GM18502 (cell line): ENCODE measurements at regions not wholly inside any gene's neighbourhood (a gene's known extent, or its start where the extent isn't known, plus 50 kb on each side); places are given as distances from the start of the nearest gene placed in this dataset.
"Not testable (repeated sequence)": the region's sequence is repeated elsewhere in the genome, so short reads cannot be mapped to it uniquely, and the experiment has no call there.

Source experiments
- ATAC-seq: cut with Tn5 transposase; IDR thresholded peaks from one replicate; pipeline ENCODE4 v1.9.1; 2021; ENCODE audit warnings: mild to moderate bottlenecking; ENCODE audit not compliant: unreplicated experiment, poor library complexity

- ATAC-seq = peak; percentile 98
Observed at GRCh38 chr13:38415233-38415632, 65.6 kb downstream of the UFM1 start.

GRCh38 chr13:38417241-38417640, 67.6 kb downstream of the UFM1 start:
- ATAC-seq = no peak

DNA sequence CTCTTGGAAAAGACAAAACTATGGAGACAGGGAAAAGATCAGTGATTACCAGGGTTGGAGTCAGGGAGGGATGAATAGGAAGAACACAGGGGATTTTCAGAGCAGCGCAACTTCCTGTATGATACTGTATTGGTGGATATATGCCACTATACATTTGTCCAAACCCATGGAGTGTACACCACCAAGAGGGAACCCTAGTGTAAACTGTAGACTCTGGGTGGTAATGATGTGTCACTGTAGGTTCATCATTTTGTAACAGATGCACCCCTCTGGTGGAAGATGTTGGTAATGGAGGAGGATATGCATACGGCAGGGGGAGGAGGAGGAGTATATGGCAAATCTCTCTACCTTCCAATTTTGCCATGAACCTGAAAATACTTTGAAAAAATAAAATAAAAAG, 68.1 kb downstream of the UFM1 start:
- ATAC-seq = peak; percentile 59

GRCh38 chr13:38418286-38418685, 68.6 kb downstream of the UFM1 start:
- ATAC-seq = no peak

GRCh38 chr13:38419312-38419873, 69.7 kb downstream of the UFM1 start:
- no peak for ATAC-seq

DNA sequence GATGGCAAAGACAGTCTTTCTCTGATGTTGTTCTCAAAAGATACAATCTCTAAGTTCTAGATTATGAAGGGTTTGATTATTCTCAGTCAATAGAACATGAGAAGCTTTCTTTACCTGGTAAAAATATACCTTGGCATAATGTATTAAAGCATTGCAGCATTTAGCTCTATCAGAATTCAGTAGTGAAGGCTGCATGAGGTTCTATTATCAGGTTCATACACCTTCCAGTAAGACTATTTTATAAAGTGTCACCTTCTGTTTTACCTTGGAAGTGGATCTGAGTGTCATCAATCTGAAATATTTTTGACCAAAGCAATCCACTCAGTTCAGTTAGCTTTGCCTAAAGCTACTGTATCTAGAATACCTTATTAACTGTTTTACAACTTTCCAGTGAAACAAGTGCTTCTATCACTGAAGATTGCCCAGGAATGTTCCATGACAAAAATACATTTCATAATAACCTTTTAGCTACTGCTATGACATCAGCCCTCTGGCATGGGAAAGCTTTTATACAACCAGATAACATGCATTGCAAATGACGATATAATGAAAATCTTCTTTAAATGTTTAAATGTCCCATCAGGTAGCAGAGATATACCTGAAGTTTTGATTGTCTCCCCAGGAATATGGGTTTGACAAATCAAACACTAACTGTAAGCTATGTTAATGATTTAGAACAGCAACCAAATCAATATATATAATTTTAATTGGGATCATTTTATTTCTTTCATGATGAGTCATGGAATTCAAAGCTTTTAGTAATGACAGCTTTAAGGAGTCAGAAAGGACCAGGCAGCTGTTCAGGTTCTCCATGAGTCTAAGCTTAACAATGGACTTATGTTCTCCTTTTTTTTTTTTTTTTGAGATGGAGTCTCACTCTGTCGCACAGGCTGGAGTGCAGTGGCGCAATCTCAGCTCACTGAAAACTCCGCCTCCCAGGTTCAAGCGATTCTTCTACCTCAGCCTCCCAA, 72.2 kb downstream of the UFM1 start:
- ATAC-seq = no peak

- ATAC-seq = no peak
Observed at GRCh38 chr13:38429916-38430315, 80.3 kb downstream of the UFM1 start.

DNA sequence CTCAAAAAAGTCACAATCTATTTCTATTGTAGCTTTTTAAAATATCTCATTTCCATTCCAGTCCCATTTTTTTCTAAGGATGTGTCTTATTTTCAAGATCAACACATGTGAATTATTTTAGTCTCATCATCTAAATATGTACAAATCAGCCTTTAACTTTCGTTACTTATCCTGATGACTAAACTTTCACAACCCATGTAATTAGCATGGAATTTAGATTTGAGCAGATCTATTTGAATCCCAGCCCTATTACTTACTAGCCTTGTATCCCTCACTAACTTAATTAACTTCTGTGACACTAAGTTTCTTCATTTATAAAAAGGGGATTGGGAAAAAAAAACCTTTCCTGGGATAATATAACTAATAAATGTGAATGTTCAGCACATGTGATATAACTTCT, 81.1 kb downstream of the UFM1 start:
- no peak for ATAC-seq

DNA sequence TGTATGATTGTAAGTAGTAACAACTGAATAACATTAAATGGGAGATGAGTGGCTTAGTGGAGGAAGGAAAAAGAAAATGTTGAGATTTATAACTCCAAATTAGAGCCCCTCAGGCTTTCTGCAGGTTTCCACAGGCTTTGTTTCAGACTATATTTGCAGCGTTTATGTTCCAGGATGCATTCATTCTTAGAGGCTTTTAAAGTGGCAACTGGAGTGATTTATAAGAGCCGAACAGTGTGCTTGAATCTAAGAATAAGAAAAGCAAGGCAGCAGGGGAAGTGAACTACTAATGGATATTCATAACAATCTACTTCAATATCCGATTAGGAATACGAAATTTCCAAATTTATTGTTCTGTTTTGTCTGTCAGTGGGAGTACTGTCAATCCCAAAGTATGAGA, 91.0 kb downstream of the UFM1 start:
- no peak for ATAC-seq

DNA sequence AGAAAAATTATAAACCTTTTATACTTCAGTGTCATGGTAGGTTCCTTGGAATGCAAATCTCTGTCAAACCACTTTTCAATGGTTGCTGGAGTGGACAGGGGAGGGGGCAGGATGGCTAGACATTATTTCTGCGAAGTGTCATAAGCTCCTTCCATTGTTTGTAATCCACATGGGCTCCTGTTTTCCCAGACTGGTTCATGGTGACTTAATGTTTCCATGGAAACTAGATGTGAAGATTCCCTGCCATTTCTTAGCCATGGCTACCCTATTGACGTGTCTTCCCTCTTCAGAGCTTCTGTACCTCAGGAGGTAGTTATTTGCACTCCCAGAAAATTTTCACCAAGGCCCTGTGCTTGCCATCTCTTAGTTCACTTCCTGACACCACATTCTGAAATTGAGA, 95.3 kb downstream of the UFM1 start:
- ATAC-seq = no peak

GRCh38 chr13:38452656-38453055, 103.0 kb downstream of the UFM1 start:
- no peak for ATAC-seq

DNA sequence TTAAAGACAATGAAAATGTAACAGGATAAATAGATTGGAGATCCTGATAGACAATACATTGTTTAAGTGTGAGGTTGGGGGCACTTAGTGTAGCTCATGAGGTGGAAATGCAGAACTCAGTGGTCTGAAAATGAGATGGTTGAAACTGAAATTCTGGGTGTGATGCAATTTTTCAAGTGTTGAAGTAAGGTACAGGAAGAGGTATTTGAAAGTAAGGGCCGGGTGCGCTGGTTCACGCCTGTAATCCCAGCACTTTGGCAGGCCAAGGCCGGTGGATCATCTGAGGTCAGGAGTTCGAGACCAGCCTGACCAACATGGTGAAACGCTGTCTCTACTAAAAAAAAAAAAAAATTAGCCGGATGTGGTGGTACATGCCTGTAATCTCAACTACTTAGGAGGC, 113.0 kb downstream of the UFM1 start:
- peak; percentile 55 for ATAC-seq

DNA sequence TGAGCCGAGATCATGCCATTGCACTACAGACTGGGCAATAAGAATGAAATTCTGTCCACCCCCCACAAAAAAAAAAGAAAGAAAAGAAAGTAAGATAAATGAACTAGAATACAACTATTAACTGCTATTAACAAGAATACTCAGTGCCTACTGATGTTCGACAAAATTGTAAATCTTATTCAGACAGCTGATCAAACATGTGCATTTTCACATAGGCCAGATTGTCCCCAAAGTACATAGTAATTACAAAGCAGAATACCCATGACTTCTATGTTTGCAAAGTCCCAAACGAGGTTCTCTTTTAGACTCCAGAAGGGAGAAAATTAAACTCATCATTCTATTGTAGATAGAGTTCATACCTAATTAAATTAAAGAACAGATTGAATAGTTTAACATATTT, 113.4 kb downstream of the UFM1 start:
- ATAC-seq = no peak

DNA sequence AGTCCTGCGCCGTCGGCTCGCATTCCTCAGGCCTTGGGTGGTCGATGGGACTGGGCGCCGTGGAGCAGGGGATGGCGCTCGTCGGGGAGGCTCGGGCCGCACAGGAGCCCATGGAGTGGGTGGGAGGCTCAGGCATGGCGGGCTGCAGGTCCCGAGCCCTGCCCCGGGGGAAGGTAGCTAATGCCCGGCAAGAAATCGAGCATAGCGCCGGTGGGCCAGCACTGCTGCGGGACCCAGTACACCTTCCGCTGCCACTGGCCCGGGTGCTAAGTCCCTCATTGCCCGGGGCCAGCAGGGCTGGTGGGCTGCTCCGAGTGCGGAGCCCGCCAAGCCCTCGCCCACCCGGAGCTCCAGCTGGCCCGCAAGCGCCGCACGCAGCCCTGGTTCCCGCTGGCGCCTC, 122.8 kb downstream of the UFM1 start:
- not testable (repeated sequence) for ATAC-seq

DNA sequence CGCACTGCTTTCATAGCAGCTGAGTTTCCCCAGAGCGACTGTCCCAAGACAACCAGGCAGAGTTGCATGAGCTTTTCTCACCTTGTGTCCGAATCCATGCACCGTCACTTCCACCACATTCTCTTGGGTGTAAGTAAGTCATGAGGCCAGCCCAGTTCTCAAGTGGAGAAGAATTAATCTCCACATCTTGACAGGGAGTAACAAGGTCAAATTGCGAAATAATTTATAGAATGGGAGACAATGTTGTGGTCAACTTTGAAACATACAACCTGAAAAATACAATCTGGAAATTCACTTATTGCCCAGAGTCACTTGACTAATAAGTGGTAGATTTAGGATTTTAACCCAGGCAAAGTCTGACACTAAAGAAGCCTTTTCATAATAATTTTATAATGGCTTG, 123.7 kb downstream of the UFM1 start:
- no peak for ATAC-seq

GRCh38 chr13:38477676-38478075, 128.0 kb downstream of the UFM1 start:
- ATAC-seq = no peak

GRCh38 chr13:38483623-38484022, 134.0 kb downstream of the UFM1 start:
- ATAC-seq = no peak

DNA sequence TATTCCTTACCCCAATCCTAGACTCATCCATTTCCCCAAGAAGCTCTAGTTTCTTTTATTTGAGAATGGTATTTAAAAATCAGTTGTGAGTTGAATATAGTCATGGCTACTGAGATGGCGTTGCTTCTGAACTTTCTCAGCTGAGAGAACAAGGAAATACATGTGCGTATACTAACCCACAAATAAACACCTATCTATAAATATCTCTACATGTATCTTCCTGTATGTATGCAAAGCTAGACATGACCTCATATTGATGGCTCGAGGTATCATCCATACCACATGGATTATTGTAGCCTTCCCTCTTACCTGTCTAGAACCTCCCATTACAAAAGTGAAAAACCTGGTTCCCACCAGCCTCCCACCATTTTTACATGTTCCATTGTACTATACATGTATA, 141.0 kb downstream of the UFM1 start:
- no peak for ATAC-seq

DNA sequence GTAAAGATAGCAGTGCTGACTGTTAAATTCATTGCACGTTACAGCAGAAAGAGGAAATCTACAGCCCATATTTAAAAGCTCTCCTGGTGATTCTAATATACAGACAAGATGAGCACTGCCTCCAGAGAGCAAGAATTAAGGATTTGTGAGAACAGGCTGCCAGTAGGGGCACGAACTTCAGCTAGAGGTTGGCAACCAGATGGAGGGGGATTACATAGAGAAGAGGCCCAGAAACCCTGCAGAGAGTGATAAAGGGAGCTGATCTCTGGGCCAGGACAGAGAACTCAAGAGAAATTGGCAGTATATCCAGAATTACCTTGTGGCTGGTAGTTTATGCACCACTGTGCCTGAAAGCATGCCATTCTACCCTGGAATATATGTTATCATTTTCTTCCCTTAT, 144.8 kb downstream of the UFM1 start:
- no peak for ATAC-seq

- no peak for ATAC-seq
Observed at GRCh38 chr13:38496917-38497316, 147.3 kb downstream of the UFM1 start.

DNA sequence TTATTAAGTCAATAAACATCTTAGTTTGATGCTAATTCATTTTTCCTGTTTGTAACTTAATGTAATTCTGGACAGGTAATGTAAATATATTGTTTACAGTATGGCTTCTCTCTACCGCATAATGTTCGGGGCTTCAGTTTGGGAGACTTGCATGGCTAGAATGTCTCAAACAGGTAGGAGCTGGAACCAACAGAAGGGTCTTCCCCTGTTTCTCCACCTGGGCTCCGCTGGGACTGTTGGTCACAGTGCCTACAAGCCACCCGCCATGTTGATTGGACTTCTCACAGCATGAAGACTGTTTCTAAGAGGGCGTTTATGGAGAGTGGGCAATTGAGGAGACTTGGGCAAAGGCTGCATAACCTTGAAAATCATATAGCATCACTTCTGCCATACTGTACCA, 148.6 kb downstream of the UFM1 start:
- no peak for ATAC-seq

DNA sequence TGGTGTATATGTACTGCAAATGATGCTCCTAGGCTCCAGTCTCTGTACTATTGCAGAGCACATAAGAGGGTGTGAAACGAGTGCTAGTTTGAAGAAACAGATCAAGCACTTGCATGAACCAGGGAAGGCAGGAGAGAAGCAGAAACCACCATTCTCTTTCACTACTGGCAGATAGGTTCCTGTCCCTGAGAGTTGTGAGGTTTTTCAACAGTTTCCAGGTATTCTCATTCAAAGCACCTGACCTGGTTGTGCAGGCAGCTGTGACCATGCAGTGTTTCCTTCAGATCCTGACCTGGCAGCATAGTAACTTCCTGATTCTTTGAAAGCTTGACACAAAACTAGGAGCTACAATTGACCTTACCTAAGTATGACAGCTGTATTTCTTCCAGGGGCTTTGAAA, 164.9 kb downstream of the UFM1 start:
- ATAC-seq = no peak
